Left hindlimb (tissue), 1 donor: ENCODE measurements at regions not wholly inside any gene's neighbourhood (a gene's known extent, or its start where the extent isn't known, plus 50 kb on each side); places are given as distances from the start of the nearest gene placed in this dataset.
"Not testable (repeated sequence)": the region's sequence is repeated elsewhere in the genome, so short reads cannot be mapped to it uniquely, and the experiment has no call there.

ENCODE experiments used
- DNase-seq: peaks from one replicate; pipeline ENCODE4 v3.0.0-alpha.2; 2018

DNA sequence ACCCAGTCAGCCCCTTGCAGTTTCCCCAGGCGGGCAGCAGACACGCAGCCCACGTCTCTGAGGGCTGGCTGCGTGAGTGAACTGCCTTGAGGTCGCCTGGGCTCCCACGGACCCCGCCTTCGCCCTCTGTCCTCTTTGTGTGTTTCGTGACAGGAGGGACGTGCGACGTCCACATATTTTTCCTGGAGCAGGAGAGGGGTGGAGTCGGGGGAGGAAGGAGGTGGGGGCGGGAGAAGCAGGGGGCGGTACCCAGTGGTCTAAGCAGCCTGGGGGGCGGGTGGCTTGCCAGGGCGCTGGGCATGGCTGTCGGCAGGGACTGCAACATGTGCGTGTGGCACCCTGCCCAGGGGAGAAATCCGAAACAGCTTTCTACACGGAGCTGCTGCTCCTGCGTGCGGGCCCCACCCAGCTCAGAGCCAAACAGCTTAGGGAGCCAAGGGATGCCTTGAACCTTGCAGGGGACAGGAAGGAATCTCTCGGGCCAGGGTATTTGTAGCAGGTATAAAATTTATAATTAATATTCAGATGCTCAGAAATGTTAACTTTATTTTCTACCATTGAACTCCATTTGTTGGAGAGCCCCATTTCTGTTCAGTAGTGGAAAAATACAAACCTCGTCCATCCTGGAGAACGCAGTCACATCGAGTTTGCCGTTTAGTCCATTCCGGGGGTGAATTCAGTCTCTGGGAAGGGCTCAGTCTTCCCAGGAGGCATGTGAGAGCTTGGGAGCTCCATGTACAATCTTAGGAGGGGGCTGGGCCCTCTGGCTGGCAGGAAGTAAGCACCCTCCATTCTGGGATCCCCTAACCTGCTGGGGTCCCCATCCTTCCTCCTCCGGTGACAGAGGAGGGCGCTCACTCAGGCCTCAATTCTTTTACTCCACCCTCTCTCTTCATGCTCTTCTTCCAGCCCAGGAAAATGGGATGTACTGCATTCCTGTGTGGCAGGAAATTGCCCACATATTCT lies 79.1 kb upstream of the MEF2A start:
- DNase-seq = peak; percentile 92

DNA sequence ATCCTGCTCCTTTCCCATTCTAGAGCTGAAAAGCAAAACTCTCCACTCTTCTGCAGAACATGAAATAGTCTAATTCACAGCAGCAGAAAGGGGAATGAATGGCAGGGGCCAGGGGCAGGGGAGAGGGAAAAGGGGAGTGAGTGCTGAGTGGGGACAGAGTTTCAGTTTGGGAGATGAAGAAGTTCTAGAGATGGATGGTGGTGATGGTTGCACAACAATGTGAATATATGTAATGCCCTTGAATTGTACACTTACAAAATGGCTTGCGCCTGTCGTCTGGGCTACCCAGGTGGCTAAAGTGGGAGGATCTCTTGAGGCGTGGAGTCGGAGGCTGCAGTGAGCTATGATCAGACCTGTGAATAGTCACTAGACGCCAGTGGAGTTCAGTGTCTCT lies 78.5 kb upstream of the MEF2A start:
- no peak for DNase-seq

DNA sequence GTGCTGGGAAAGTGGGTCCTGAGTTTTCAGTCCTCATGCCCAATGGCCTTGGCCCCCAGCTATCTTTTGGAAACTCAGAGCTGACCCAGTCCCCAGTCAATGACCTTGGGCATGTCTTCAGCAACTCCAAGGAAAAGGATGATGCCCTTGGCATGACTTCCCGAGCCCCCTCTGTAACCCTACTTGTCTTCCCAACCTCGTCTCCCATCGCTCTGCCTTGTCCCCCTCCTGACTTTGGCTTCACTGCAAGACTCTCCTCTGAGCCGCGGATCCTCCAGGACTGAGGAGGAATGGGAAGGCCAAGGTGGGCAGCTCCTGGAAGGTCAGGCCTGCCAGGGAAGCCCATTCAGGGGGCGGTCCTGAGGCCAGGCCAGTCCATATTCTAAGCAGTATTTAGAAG lies 73.5 kb upstream of the MEF2A start:
- no peak for DNase-seq

DNA sequence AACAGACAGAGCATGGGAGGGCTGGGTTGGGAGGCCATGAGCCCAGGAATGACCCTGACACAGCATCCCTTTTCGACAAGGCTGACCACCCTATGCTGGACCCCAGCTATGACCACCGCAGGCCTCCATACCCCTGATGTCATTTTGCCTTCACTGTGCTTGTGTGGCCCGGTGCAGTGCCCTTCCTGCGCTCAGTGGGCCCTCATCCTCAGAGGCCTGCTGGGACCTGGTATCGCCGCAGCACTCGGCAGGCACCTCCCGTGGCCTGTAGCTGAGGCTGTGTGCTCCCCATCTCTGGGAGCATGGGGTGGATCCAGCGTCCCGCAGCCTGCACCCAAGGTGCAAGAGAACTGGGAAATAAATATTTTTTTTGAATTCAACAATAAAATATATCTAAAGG lies 73.1 kb upstream of the MEF2A start:
- DNase-seq = no peak

DNA sequence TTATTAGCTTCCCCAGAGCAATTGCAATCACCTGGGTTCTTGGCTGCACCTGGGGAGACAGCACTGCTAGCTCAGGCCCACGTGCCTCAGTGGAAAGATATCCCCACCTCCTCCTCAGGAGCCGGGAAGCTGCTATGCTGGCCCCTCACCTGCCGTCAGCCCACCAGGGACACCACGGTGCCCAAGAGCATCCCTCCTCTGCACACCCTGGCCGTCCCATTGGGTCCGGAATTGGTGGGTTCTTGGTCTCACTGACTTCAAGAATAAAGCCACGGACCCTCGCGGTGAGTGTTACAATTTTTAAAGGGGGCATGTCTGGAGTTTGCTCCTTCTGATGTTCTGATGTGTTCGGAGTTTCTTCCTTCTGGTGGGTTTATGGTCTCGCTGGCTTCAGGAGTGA lies 72.3 kb upstream of the MEF2A start:
- DNase-seq = no peak

DNA sequence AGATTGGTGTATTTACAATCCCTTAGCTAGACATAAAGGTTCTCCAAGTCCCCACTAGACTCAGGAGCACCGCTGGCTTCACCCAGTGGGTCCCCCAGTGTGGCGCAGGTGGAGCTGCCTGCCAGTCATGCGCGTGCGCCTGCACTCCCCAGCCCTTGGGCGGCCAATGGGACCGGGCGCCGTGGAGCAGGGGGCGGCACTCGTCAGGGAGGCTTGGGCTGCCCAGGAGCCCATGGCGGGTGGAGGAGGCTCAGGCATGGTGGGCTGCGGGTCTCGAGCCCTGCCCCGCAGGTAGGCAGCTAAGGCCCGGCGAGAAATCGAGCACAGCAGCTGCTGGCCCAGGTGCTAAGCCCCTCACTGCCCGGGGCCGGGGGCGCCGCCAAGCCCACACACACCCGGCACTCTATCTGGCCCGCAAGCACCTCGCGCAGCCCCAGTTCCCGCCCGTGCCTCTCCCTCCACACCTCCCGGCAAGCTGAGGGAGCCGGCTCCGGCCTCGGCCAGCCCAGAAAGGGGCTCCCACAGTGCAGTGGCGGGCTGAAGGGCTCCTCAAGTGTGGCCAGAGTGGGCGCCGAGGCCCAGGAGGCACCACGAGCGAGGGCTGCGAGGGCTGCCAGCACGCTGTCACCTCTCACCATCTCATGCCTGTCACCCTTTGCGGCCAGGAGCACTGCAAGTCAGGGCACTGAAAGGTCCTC lies 71.1 kb upstream of the MEF2A start:
- DNase-seq = not testable (repeated sequence)

DNA sequence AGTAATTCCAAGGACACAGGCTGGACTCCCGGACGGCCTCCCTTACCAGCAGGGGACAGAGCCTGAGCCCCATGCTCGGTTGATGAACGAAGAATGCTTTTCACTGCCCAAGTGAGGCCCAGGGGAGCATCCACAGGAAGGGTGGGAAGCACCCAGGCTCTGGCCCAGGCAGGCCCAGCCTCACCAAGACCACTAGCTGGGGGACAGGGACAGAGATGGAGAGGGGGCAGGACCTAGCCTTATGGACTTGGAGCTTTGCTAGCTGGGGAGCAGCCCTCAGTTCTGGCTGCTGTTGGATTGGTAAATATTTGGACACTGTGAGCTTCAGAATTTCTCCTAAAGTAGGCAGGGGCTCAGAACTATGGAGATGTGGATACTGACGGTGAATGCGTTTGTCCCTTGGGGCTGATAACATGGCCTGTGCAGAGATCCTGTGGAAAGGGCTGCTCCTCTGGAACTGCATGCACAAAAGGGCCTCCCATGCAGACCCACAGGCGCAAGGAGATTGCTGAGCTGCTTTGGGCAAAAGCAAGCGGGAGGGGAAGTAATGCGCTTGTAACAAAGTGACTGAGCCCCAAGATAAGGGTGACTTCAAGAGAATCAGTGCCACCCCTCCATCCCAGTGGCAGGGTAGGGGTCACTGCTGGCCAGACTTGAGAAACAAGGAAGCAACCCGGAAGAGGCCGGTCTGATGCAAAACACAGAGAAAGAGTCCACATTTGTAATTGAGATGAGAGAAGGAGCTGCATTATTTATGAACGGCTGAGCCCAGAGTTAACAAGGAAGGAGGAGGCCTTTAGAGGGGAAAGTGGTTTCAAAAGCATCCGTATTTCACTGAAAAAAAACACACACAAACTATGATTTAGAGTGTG lies 70.1 kb upstream of the MEF2A start:
- no peak for DNase-seq

DNA sequence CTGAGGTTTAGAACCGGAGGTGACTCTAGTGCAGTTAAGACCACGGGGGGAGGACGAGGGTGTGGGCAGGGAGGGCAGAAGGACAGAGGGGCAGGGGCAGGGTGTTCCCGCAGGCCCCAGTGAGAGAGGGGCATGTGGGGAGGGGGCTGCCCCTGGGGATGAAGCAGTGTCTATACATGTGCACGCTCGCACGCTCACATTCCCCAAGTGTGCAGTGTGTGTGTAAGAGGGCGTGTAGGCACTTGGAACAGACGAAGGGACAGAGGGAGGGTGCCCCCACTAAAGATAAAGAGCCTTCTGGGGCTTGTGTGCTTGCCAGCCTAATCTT lies 69.5 kb upstream of the MEF2A start:
- no peak for DNase-seq

DNA sequence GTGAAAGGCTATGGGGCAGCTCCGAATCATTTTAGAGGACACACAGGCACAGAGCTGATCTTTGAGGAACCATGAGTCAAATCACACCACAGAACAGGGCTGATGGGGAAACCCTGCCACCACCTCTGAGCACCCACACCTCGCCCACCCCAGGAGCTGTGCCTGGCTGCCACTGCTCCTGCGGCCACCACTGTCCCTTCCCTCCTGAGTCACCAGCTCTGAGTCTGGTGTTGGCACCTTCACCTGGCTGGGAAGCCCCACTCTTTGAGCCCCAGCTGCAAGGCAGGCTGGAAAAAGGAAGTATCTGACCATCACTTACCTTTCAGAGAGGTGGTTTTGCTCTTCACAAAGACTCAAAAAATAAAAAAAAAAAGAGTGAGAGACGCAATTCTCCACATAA lies 63.6 kb upstream of the MEF2A start:
- no peak for DNase-seq

DNA sequence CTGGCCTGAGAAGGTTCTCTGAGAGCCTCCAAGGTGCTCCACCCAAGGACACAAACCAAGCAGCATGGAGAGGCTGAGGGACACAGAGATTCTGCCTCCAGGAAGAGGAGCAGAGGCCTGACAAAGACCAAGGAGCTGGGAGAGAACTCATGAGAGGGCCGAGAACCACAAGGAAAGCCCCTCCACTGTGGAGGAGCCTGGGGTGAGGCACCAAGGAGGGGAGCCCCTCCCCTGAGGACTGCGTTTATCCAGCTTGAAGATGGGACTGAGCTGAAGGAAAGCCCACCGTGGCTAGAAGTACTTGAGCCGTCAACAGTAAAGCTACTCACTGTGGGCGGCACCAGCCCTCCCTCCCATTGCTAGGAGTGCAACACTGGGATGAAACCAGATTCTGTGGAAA lies 63.1 kb upstream of the MEF2A start:
- no peak for DNase-seq

DNA sequence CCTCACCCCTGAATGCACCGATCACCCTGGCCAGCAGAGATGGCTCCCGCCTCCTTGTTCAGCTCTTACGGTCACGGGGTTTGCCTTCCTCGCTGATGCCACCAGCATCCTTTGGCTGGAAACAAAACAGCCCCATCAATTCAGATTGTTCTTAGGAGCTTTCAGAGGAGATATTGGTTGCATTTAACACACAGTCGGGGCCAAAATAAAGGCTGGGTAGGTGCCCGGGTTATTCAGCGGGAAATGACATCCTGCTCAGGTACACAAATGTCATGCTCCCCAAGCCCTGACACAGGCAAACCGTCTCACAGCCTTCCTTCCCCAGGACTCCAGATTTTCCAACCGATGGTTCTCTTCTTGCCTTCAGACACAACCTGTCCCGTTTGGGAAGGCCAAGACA lies 62.4 kb upstream of the MEF2A start:
- DNase-seq = no peak

DNA sequence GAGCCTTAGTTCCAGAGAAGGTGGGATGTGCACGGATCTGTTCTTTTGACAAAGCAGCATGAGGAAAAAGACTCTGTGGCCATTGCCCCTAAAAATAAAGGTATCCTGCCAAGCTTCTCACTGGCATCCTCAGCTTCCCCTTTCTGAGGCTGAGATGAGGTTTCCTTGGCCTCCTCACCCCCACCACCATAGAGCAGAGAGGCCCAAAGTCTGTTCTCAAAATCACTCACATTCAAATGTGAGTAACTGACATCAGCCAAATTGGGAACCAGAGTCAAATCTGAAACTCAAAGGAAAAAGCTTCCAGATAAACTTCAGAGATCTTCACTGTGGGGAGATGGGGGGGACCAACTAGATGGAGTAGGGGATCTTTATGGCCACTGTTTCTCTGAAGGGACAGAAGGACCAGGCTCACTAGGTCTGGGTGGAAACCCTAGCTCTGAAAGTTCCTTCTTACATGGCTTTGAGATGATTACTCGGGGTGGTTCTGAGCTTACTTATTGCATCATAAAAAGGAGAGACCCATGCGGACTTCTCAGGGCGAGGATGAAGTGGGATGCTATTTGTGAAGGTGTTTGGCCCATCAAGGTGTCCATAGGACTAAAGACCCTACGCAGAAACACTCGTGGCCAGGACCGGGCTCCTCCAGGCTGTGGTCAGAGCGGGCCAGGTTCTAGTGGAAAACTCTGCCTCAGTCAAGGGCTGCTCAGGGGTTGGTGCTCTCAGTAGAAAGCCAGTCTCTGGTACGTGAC lies 61.5 kb upstream of the MEF2A start:
- no peak for DNase-seq

DNA sequence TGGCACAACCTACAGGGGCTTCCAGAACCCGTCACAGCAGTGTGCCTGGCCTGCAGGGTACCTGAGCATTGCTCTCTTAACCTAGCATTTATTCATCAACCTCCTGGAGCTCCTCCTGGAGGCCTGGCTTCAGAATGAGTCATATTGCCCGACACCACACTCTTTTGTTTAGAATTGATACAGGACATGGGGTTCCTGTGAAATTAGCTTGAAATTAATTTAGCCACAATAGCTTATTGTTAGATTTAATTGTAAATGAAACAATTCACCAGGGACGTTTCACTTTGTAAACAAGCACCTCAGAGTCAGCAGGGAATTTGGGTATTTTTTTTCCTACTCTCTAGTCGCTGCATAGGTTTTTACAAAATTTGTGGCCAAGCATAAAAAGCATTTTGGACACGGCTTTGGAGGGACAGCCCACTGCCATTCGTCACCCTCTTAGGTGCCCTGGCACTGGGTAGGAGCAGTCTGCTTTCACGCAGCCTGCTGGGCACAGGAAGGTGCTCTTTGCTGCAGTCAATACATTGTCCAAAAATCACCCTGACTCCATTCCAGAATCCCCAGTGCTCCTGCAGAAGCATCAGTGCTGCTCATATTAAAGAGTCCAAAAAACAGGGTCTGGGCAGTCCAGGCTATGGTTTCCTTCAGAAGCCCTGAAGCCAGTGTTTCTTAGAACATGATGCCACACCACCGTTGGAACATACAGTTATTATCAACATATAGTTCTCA lies 60.8 kb upstream of the MEF2A start:
- no peak for DNase-seq

DNA sequence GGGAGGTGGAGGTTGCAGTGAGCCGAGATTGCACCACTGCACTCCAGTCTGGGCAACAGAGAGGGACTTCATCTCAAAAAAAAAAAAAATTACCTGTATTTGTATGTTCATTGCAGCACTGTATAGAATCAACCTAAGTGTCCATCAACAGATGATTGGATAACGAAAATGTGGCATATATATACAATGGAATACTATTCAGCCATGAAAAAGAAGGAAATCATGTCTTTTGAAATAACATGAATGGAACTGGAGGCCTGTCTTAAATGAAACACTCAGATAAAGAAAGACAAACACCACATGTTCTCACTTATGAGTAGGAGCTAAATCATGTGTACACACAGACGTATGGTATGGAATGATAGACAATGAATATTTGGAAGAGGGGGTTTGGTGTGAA lies 59.4 kb upstream of the MEF2A start:
- DNase-seq = no peak

DNA sequence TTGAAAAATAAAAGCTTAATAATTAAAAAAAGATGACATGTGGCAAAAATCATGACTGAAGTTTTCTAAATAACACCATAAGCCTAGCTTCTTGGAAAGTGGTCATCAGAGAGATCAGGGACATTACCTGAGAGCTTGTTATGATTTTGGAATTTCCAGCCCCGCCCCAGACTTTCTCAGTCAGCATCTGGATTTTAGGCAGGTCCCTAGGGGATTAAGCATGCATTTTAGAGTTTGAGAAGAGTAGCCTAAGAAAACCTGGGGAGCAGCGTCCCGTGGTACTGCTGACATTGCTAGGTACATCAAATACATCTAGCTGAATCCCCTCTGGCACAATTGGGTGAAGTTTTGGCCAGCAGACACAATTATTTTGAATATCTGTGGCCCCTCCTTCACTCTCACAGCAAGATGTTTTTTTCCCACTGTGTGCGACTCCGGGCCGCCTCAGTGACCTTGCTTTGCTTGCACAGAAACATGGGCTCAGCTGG lies 58.7 kb upstream of the MEF2A start:
- DNase-seq = no peak

DNA sequence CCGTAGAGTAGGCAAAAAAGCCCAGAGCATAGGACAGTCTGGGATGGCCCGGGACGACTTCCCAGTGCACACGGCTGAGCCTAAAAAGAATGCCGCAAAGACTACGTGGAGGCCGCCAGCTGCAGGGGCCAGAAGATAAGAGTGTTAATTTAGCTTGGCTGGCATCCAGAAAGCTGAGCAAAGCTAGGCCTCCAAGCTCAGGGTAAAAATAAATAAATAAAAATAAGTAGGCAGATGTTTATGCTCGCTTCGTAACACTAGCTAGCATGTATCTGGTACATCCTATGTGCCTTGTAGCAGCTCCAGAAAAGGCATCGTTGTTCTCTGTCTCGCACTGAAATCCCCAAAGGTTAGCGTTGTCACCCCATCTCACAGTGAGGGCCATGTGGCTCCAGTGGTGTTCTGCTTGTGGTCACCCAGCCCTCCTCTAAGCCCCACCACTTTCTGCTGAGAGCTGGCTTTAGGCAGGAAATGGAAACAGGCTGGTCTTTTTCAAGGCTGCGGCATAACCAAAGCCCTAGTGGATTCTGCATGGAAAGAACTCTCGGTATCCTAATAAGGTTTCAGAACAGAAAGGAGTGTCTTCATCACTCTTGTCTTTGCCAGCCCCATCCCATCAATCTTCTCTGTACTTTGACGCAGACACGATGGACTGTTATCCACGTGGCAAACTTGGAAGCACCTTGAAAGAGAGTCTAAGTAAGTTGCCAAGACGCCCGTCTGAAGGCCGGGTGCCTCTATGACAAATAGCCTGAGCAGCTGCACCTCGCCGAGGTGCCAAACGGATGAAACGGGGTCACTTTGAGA lies 58.1 kb upstream of the MEF2A start:
- DNase-seq = peak; percentile 82

DNA sequence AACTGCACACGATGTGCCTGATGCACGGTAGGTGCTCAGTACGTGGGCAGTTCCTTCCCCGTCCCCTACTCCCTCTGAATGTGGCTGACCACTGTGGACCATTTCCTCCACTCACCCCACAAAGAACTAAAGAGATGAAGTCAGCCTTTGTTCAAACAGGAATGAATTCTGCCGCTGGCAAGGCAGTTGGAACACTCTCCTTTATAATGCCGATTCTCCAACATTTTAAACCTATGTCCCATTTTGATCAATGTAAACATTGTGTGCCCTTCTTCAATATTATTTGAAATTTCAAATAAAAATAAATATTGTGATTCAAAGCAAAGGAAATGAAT lies 57.5 kb upstream of the MEF2A start:
- no peak for DNase-seq

DNA sequence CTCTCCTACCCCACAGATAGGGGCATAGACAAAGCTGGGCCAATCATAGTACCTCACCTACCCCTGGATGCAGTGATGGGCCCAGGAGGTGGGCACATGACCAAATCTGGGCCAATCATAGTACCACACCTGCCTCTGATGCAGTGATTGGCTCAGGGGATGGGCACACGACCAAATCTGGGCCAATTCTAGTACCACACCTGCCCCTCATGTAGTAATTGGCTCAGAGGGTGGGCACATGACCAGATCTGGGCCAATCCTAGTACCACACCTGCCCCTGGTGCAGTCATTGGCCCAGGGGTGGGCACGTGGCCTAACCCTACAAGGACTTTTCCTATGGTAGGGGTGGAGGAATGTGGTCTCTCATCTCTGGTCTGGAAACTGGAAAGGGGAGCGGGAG lies 56.9 kb upstream of the MEF2A start:
- DNase-seq = no peak

DNA sequence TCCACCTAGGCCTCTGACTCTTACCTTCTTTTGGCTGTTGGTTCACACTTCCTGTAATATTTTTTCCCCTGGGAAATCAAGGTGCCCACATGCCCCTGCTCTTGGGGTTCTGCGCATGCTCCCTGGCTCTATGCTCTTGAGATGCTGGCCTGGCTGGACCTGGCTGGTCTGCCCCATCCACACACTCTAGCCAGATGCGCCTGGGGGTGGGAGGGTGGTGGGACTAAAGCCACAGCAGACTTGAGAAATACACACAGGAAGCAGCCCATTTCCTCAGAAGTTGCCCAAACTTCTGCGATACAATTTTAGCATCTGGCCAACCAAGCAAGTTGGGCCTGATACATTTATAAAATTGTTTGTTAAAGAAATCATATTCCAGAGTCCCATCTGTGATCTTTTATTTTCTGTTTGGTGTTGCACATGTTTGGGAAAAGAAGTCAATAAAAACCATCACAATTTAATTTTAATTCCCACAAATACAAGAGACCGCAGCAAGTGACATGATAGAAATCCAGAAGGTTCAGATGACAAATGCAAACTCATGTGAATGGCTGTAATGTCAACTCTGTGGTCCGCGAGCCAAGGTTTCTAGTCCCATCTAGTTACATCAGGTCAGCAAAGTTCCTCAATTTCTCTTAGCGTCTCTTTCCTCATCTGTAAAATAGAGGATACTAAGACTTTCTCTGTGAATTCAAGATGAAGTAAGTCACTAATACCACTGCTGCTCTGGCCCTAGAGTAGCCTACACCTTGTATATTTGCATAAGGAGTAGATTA lies 55.9 kb upstream of the MEF2A start:
- DNase-seq = no peak

DNA sequence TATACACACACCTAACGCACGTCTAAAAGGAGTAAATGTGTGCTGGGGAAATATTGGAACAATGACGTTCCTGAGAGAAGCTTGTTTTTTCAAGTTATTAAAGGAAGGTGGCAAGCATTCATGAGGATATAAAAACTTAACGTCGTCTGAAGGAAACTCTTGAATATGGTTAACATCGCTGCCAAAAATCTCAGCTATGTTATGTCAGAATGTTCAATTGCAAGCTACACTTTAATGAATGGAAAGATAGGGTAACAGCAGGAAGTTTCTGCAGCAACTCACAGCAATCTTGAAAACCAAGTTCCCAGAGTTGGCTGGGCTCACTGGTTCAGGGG lies 54.3 kb upstream of the MEF2A start:
- no peak for DNase-seq
